ENCODE measurements at regions not wholly inside any gene's neighbourhood (a gene's known extent, or its start where the extent isn't known, plus 50 kb on each side); places are given as distances from the start of the nearest gene placed in this dataset.

- no peak for DNase-seq (ENCODE audit: low read depth in 3 of 3)
These were observed 527.6 kb upstream of the MEX3C start for GRCh38 chr18:51724790-51725721.

- no peak for DNase-seq (ENCODE audit: low read depth in 3 of 3)
These were observed 529.1 kb upstream of the MEX3C start for GRCh38 chr18:51726614-51727013.

DNA sequence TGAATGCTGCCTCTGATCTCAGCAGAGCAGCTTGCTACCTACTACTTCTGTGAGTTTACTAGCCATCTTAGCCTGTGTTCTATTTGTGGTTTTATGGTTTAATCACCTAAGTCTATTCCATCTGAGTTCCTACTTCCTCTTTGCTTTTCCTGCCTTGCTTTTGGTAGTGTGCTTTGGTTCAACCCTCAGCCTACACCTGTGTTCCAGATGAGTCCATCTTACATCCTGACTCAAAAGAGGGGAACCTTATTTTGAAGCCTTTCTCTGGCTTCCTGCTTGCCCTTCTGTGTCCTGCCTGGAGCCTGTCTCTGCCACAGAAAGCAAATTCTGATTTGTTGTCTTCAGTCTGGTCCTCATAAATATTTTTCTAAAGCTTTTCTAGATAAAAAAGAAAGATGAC lies 530.3 kb upstream of the MEX3C start:
- DNase-seq (ENCODE audit: low read depth in 3 of 3): no peak

DNA sequence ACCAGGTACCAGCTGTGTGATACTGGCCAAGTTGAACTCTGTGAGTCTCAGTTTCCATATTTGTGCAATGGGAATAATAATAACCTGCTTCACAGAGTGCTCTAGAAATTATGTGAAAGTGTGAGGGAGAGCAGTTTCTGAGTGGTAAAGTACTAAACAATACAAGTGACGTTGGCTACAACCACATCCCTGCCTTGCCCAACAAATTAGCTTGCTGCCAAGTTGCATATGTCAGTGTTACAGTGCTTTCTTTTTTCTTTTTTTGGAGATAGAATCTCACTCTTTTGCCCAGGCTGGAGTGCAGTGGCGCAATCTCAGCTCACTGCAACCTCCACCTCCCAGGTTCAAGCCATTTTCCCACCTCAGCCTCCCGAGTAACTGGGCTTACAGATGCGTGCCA lies 533.6 kb upstream of the MEX3C start:
- DNase-seq (ENCODE audit: low read depth in 3 of 3): no peak

DNA sequence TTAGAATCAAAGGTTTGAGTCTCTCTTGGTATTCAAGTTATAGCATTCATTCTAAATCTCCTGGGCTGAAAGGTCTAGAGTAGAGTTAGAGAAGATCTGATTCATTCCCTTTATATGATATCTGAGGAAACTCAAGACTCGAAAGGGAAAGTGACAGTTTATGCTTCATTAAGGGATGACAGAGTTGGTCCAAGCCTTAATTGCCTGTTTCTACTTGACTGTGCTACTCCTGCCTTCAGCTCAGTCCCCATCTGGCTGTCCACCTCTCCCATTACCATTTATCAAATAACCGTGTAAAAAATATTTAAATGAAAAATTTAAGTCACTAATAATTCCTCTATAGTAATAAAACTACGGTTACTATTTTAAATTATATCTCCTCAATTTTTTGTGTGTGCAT lies 537.1 kb upstream of the MEX3C start:
- DNase-seq (ENCODE audit: low read depth in 3 of 3): no peak

DNA sequence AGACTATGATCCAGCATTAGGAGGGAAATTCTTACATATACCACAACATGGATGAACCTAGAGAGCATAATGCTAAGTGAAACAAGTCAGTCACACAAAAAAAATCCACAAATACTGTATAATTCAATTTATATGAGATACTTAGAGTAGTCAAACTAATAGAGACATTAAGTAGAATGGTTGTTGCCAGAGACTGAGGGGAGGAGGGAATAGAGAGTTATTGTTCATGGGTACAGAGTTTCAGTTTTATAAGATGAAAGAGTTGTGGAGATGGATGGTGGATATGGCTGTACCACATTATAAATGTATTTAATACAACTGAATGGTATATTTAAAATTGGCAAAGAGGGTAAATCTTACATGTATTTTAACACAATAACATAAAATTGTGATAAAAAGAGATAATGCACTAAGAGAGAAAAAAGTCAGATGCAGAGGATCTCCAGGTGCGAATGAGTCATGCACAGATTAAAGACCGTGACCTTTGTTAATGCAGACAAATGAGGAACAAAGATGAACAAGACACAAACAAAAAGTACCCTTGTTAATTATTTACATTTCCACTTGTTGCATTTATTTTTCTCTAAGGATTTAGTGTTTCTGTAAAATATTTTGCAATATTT lies 541.7 kb upstream of the MEX3C start:
- DNase-seq (ENCODE audit: low read depth in 3 of 3): no peak

DNA sequence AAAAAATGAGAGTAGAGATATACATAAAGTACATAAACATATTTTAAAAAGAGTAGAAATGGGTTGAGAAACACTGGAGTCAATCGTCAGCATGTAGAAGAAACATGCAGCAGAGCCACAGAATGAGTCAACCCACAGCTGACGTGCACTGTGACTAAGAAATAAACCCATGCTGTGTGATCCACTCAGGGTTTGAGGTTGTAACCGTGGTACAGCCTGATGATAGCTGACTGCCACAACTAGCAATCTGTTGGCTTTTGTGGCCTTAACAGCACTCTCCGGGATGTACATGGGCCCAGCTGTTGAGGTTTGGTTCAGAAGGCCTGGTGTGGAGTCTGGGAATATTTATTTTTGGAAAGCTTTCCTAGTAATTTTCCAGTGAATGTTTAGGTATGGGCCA lies 554.4 kb upstream of the MEX3C start:
- no peak for DNase-seq (ENCODE audit: low read depth in 3 of 3)

- no peak for DNase-seq (ENCODE audit: low read depth in 3 of 3)
These were observed 556.0 kb upstream of the MEX3C start for GRCh38 chr18:51753365-51754057.

DNA sequence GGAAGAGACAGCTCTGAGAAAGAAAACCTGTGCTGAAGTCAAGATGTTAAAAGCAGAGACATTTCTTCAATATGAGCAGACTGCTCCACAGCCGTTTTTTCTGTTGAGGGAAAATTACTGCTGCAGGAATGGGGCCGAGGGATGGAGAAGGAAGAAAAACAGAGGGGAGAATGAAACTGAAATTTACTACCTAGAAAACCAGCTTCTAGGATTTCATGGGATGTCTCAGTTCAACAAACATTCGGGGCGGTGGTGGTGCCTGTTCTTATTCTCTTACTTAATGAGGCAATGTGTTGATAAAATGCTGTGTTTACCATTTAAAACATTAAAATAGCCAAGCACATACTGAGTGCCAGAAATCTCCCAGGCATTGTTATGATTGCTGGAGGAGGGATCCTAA lies 557.1 kb upstream of the MEX3C start:
- no peak for DNase-seq (ENCODE audit: low read depth in 3 of 3)

DNA sequence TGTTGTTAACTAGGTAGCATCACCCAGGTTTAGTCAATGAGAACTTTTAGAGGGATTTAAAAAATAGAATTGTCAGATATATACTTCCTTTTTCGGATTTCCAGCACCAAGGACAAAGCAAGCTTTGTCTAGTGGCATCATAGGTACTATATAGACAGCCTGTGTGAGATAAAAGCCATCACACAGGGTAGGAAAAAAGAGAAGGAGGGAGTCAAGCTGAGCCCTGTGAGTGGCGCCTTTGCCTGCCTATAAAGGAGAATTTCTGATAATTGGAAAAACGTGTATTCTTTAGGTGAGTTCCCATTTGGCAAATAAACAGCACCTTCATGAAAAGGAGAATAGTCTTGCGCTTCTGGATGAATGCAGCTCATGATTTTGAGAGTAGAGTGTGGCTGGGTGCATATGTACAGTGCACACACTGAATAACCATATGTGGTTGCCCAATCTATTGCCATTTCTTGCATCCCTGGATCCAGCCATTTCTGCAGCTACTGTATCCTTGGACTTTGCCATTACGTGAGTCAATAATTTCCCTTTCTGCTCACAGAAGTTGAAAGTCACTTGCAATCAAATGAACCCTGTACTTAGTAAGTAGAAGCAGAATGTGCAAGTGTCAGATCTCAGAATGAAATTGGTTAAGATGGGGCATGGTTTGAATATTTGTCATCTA lies 559.9 kb upstream of the MEX3C start:
- DNase-seq (ENCODE audit: low read depth in 3 of 3): no peak

- DNase-seq (ENCODE audit: low read depth in 3 of 3): no peak
These were observed 564.9 kb upstream of the MEX3C start for GRCh38 chr18:51762373-51762772.

- no peak for DNase-seq (ENCODE audit: low read depth in 3 of 3)
These were observed 568.3 kb upstream of the MEX3C start for GRCh38 chr18:51765606-51766360.

DNA sequence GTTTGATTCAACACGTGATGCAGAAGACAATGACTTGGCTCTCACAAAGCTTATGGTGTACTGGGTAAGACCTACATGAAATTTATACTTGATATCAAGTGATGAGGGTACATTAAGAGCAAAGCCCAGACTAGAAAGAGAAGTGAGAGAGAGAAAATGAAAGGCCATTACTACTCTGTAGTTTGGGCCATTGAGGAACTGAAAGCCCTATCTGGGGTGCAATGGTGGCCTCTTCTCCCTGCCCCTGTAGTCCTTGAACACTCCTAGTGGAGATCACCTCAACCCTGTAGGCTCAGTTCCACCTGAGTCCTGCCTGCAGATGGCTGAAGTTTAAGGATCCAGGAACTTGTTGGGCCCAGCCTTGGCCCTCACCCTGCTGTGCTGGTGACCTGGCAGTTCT lies 569.8 kb upstream of the MEX3C start:
- DNase-seq (ENCODE audit: low read depth in 3 of 3): no peak

DNA sequence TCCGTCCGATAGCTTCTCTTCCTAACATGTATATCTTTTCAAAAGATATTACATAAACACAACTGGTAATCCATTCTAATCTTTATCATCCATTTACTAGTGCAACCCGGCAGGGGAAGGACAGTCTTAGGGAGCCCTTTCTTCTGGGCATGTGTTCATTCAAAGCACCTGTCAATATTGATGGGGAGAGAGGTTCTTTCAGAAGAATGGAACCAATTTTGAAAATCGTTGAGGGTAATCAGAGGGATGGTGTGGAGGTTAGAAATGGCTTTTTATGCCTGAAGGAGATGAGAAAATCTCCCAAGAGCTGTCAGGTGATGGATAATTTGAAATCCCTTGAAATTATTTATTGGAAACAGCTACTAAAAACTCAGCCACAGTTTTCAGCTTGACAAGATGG lies 561.9 kb upstream of the DCC start:
- no peak for DNase-seq (ENCODE audit: low read depth in 3 of 3)

GRCh38 chr18:51789871-51790270 lies 550.1 kb upstream of the DCC start:
- DNase-seq (ENCODE audit: low read depth in 3 of 3): no peak

GRCh38 chr18:51801514-51801913 lies 538.5 kb upstream of the DCC start:
- DNase-seq (ENCODE audit: low read depth in 3 of 3): no peak

DNA sequence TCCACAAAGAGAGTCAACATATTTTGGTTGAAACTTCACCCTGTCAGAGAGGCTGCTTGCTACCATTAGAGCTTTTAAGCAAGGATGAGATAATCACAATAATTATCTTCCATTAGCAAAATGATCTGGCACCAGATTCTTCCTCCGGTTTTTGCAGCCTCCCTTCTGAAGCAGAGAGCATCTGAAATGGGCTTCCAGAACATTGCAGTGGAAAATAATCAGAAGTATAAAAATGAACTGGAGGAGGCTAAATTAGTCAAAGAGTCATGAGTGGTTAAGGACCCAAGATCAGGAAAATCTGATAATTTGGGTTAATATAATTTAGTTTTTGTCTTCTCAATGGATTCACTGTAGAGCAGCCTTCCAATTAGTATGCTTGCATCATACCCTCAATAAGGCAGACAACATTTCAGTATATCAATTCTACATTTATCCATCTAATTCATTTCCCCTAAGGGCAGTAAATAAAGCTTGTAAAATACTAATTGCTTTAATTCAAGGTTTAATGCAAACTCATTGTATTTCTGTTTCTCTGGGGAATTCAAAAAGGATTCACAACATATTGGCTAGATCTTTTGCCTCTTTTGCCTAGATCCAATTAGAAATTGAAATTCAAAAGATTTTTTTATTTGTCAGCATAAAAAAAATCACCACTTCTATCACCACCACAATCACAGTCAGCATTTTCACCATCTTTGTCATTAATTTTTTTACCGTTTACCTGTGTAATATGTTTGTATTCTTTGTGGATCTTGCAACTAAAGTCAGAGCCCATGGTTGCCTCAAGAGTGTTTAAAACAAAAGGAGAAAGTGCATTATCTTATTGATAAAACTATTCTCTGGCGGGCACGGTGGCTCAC lies 537.2 kb upstream of the DCC start:
- DNase-seq (ENCODE audit: low read depth in 3 of 3): no peak

DNA sequence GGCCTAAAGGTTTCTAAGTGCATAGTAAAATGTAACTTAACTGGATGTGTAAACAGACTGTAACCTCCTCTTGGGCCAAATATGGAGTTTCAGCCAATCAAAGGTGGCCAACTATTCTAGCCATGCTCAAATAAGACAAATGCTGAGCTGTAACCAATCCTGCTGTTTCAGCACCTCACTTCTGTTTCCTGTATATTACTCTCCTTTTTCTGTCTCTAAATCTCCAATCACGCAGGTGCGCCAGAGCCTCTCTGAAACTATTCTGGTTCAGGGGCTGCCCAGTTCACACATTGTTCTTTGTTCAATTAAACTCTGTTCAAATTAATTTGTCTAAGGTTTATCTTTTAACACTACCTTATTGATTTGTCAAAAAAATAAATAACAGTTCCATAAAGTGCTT lies 532.7 kb upstream of the DCC start:
- no peak for DNase-seq (ENCODE audit: low read depth in 3 of 3)

DNA sequence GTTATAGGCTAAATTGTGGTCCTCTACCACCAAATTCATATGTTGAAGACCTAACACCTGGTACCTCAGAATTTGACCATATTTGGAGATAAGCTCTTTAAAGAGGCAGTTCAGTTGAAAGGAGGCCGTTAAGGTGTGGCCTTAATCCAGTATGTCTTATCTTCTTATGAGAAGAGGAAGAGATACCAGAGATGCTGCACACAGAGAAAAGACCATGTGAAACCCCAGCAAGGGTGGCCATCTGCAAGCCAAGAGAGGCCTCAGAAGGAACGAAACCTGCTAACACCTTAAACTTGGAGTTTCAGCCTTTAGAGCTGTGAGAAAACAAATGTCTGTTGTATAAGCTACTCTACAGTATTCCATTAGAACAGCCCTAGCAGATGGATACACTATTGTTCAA lies 528.1 kb upstream of the DCC start:
- DNase-seq (ENCODE audit: low read depth in 3 of 3): no peak

DNA sequence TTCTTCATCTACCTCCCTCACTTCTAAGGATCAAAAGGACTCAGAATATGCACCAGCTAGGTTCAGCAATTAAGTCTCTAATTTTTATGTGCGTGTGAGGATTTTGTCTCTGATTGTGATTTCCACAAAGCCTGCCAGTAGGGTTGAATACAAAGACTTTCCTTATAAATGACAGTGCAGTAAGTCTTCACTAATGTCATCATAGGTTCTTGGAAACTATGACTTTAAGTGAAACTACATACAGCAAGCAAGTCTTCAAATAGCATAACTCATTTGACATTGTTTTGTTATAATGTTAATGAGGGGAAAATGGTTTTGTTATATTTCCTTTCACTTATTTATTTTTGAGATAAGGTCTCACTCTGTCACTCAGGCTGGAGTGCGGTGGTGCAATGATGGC lies 526.3 kb upstream of the DCC start:
- DNase-seq (ENCODE audit: low read depth in 3 of 3): no peak

GRCh38 chr18:51821610-51822009 lies 518.4 kb upstream of the DCC start:
- DNase-seq (ENCODE audit: low read depth in 3 of 3): no peak
